Panc1 (cell line): ENCODE measurements at regions not wholly inside any gene's neighbourhood (a gene's known extent, or its start where the extent isn't known, plus 50 kb on each side); places are given as distances from the start of the nearest gene placed in this dataset.

ENCODE experiments used
- CTCF ChIP-seq: fragments of 450-650 bp; IDR thresholded peaks from 2 replicates; pipeline ENCODE4 v1.5.1; 2017; ENCODE audit warnings: mild to moderate bottlenecking
- SIN3A ChIP-seq: IDR thresholded peaks from 2 replicates; pipeline ENCODE4 v1.6.1; 2012; ENCODE audit warnings: low read depth, mild to moderate bottlenecking, low read length, moderate library complexity, borderline replicate concordance; ENCODE audit not compliant: insufficient read depth

GRCh38 chrX:4579480-4579879 lies 866.0 kb upstream of the PRKX start:
- TF ChIP-seq CTCF, result no peak
- TF ChIP-seq SIN3A, result no peak
